ENCODE measurements at regions not wholly inside any gene's neighbourhood (a gene's known extent, or its start where the extent isn't known, plus 50 kb on each side); places are given as distances from the start of the nearest gene placed in this dataset.

DNA sequence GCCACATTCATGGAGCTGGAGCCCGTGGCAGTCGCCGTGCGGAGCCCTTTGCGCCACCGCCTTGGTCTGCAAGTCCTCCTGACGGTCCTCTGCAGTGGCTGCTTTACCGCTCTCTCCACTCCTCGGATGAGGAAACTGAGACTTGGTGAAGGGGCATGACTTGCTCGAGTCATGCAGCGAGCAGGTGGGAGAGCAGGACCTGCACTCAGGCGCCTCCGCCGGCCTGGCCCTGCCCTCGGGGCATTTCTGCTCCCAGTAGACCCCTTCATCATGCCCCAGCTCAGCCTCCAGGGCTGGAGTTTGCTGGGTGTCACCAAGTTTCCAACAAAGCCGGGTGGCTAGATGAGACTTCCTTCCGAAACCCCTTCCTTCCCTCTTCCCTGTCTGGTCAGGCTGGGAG lies 100.0 kb upstream of the TARDBP start:
- H3K79me2 ChIP-seq (ENCODE audit: insufficient read depth) = no peaks in the 10 kb centered on the region
- in situ Hi-C loops (cut with MboI) = no loop called here
- H3K9me3 ChIP-seq (ENCODE audit: low read depth) = no peaks in the 10 kb centered on the region
- no peak overlapping the region for H3K4me3 ChIP-seq
- no peak for DNase-seq
- no peaks in the 10 kb centered on the region for H4K20me1 ChIP-seq (ENCODE audit: insufficient read depth)
- no peaks in the 10 kb centered on the region for H3K36me3 ChIP-seq (ENCODE audit: low read depth)
- H3K4me1 ChIP-seq (ENCODE audit: insufficient read depth) = no peaks in the 10 kb centered on the region
- TF ChIP-seq EZH2phosphoT487 (IDR thresholded peaks at IDR 0.05; ENCODE audit: insufficient read depth, low read depth) (no peak), EZH2 (IDR thresholded peaks at IDR 0.05; ENCODE audit: insufficient read depth, poor library complexity, severe bottlenecking) (no peak)
- peaks cover 10% of the 10 kb centered on the region for H3K27me3 ChIP-seq (replicated peaks; ENCODE audit: insufficient read depth)
- H3K9ac ChIP-seq = no peak overlapping the region
- no peaks in the 10 kb centered on the region for H3F3A ChIP-seq (ENCODE audit: insufficient read depth)
- H2AFZ ChIP-seq = no peak overlapping the region
- H3K4me2 ChIP-seq (ENCODE audit: unreplicated experiment) = no peak overlapping the region
- H3K9me2 ChIP-seq (ENCODE audit: insufficient read depth) = no peaks in the 10 kb centered on the region
- no peak overlapping the region for H3K27ac ChIP-seq
- 82 to 83% methylated on average over 17 of the region's 17 CpGs for WGBS, 2 experiments (ENCODE audit: low coverage in 1 of 2, low lambda C conversion rate in 2 of 2, missing lambda C conversion rate in 2 of 2)

DNA sequence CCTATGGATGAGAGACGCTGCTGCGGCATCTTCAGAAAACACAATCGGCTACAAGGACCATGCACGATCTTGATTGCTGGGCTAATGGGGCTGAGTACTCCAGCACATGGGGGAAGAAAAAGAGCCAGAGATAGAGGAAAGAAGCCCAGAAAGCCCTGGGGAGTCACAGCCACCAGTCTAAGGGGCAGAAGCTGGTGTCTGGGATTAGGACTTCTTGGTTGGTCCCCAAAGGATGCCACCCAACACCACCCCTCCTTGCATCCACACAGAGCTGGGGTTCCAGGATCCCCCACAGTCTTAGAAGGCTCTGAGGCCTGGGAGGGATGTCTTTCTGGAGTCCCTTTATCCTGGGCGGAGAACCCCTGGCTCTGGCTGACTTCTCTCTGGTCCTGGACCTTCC lies 98.4 kb upstream of the TARDBP start:
- Histone ChIP-seq H3K4me3 (no peak overlapping the region), H3K4me1 (ENCODE audit: insufficient read depth) (peaks cover 3% of the 10 kb centered on the region; the same call in 1 of the 2 replicates), H3K27ac (no peak overlapping the region), H4K20me1 (ENCODE audit: insufficient read depth) (no peaks in the 10 kb centered on the region), H3K27me3 (replicated peaks; ENCODE audit: insufficient read depth) (peaks cover 21% of the 10 kb centered on the region), H3K79me2 (ENCODE audit: insufficient read depth) (no peaks in the 10 kb centered on the region), H3K9ac (no peak overlapping the region), H3F3A (ENCODE audit: insufficient read depth) (no peaks in the 10 kb centered on the region), H3K4me2 (ENCODE audit: unreplicated experiment) (no peak overlapping the region), H2AFZ (no peak overlapping the region), H3K36me3 (ENCODE audit: low read depth) (no peaks in the 10 kb centered on the region), H3K9me3 (ENCODE audit: low read depth) (no peaks in the 10 kb centered on the region), H3K9me2 (ENCODE audit: insufficient read depth) (no peaks in the 10 kb centered on the region)
- 86 to 87% methylated on average over 5 of the region's 5 CpGs for WGBS, 2 experiments (ENCODE audit: low coverage in 1 of 2, low lambda C conversion rate in 2 of 2, missing lambda C conversion rate in 2 of 2)
- no peak for DNase-seq
- no peak for TF ChIP-seq EZH2 (IDR thresholded peaks at IDR 0.05; ENCODE audit: insufficient read depth, poor library complexity, severe bottlenecking)
- no peak for TF ChIP-seq EZH2phosphoT487 (IDR thresholded peaks at IDR 0.05; ENCODE audit: insufficient read depth, low read depth)
- in situ Hi-C loops (cut with MboI) = no loop called here

GRCh38 chr1:10915594-10915993 lies 96.9 kb upstream of the TARDBP start:
- H3K36me3 ChIP-seq (ENCODE audit: low read depth) = no peaks in the 10 kb centered on the region
- H3K4me2 ChIP-seq (ENCODE audit: unreplicated experiment) = no peak overlapping the region
- H3K9me2 ChIP-seq (ENCODE audit: insufficient read depth) = no peaks in the 10 kb centered on the region
- peaks cover 23% of the 10 kb centered on the region for H3K27me3 ChIP-seq (replicated peaks; ENCODE audit: insufficient read depth)
- no peaks in the 10 kb centered on the region for H4K20me1 ChIP-seq (ENCODE audit: insufficient read depth)
- in situ Hi-C loops (cut with MboI) = no loop called here
- no peak overlapping the region for H3K4me3 ChIP-seq
- H3K79me2 ChIP-seq (ENCODE audit: insufficient read depth) = no peaks in the 10 kb centered on the region
- no peak overlapping the region for H3K9ac ChIP-seq
- TF ChIP-seq EZH2phosphoT487 (IDR thresholded peaks at IDR 0.05; ENCODE audit: insufficient read depth, low read depth) = no peak
- no peak for TF ChIP-seq EZH2 (IDR thresholded peaks at IDR 0.05; ENCODE audit: insufficient read depth, poor library complexity, severe bottlenecking)
- no peak overlapping the region for H3K27ac ChIP-seq
- no peak for DNase-seq
- no peaks in the 10 kb centered on the region for H3K9me3 ChIP-seq (ENCODE audit: low read depth)
- peaks cover 3% of the 10 kb centered on the region; the same call in 1 of the 2 replicates for H3K4me1 ChIP-seq (ENCODE audit: insufficient read depth)
- no peaks in the 10 kb centered on the region for H3F3A ChIP-seq (ENCODE audit: insufficient read depth)
- WGBS, 2 experiments (ENCODE audit: low coverage in 1 of 2, low lambda C conversion rate in 2 of 2, missing lambda C conversion rate in 2 of 2) = 61 to 75% methylated on average over 5 to 7 of the region's 8 CpGs
- H2AFZ ChIP-seq = no peak overlapping the region

DNA sequence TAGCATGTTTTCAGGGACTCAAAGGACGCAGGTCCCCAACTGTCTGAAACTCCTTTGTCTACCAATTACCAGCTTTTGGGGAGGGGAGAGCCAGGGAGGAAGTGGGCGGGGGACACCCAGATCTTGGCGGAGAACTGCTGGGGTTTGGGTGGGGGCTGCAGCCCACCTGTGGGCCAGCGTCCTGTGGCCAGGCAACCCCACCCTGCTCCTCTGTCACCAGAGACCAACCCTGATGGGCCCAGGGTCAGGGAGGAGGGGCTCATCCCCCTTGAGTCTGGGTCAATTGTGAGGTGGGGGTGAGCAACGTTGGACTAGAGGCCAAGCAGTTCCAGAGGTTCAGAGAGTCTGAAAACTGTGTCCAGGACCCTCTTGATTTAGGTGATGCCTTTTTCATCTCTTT lies 96.1 kb upstream of the TARDBP start:
- TF ChIP-seq EZH2phosphoT487 (IDR thresholded peaks at IDR 0.05; ENCODE audit: insufficient read depth, low read depth) (no peak), EZH2 (IDR thresholded peaks at IDR 0.05; ENCODE audit: insufficient read depth, poor library complexity, severe bottlenecking) (no peak)
- WGBS, 2 experiments (ENCODE audit: low coverage in 1 of 2, low lambda C conversion rate in 2 of 2, missing lambda C conversion rate in 2 of 2) = 59 to 61% methylated on average over 5 of the region's 5 CpGs
- in situ Hi-C loops (cut with MboI) = no loop called here
- no peak overlapping the region for H3K4me2 ChIP-seq (ENCODE audit: unreplicated experiment)
- peaks cover 3% of the 10 kb centered on the region; the same call in 1 of the 2 replicates for H3K4me1 ChIP-seq (ENCODE audit: insufficient read depth)
- H3K79me2 ChIP-seq (ENCODE audit: insufficient read depth) = no peaks in the 10 kb centered on the region
- H3K9me3 ChIP-seq (ENCODE audit: low read depth) = no peaks in the 10 kb centered on the region
- no peak overlapping the region for H2AFZ ChIP-seq
- no peak for DNase-seq
- H3K27me3 ChIP-seq (replicated peaks; ENCODE audit: insufficient read depth) = peaks cover 29% of the 10 kb centered on the region
- H4K20me1 ChIP-seq (ENCODE audit: insufficient read depth) = no peaks in the 10 kb centered on the region
- no peaks in the 10 kb centered on the region for H3K9me2 ChIP-seq (ENCODE audit: insufficient read depth)
- H3K36me3 ChIP-seq (ENCODE audit: low read depth) = no peaks in the 10 kb centered on the region
- H3K27ac ChIP-seq = no peak overlapping the region
- no peak overlapping the region for H3K4me3 ChIP-seq
- no peak overlapping the region for H3K9ac ChIP-seq
- H3F3A ChIP-seq (ENCODE audit: insufficient read depth) = no peaks in the 10 kb centered on the region

DNA sequence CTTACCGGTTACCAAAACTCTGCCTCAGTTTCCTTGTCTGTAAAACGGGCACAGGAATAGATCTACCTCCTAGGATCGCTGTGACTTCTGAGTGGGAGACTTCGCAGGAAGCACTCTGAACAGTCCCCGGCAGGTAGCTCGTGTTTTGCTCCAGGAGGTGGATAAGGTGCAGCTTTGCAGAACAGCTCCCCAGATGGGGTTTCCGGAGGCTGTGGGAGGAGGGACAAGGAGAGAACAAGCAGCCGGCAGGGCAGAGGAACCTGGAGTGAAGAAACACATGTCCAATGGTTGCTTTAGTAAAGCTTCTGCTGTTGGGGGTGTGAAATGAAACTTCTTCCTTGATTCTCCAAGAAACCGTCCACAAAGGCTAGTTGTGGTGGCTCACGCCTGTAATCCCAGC lies 95.5 kb upstream of the TARDBP start:
- Histone ChIP-seq H3K4me2 (ENCODE audit: unreplicated experiment) (no peak overlapping the region), H3K36me3 (ENCODE audit: low read depth) (no peaks in the 10 kb centered on the region), H3K4me3 (no peak overlapping the region), H4K20me1 (ENCODE audit: insufficient read depth) (no peaks in the 10 kb centered on the region), H3F3A (ENCODE audit: insufficient read depth) (no peaks in the 10 kb centered on the region), H3K27ac (no peak overlapping the region), H3K4me1 (ENCODE audit: insufficient read depth) (peaks cover 3% of the 10 kb centered on the region; the same call in 1 of the 2 replicates), H2AFZ (no peak overlapping the region), H3K9ac (no peak overlapping the region), H3K27me3 (replicated peaks; ENCODE audit: insufficient read depth) (peaks cover 29% of the 10 kb centered on the region), H3K9me3 (ENCODE audit: low read depth) (no peaks in the 10 kb centered on the region), H3K79me2 (ENCODE audit: insufficient read depth) (no peaks in the 10 kb centered on the region), H3K9me2 (ENCODE audit: insufficient read depth) (no peaks in the 10 kb centered on the region)
- in situ Hi-C loops (cut with MboI) = no loop called here
- TF ChIP-seq EZH2phosphoT487 (IDR thresholded peaks at IDR 0.05; ENCODE audit: insufficient read depth, low read depth) (no peak), EZH2 (IDR thresholded peaks at IDR 0.05; ENCODE audit: insufficient read depth, poor library complexity, severe bottlenecking) (no peak)
- WGBS, 2 experiments (ENCODE audit: low coverage in 1 of 2, low lambda C conversion rate in 2 of 2, missing lambda C conversion rate in 2 of 2) = 70 to 71% methylated on average over 10 of the region's 10 CpGs
- no peak for DNase-seq
